A549 (cell line): ENCODE measurements at regions not wholly inside any gene's neighbourhood (a gene's known extent, or its start where the extent isn't known, plus 50 kb on each side); places are given as distances from the start of the nearest gene placed in this dataset.

ENCODE experiments used
- ATAC-seq, 2 experiments: fragments of 200-7000 bp in 1 of 2; fragments of >200 bp in 1 of 2; cut with Nextera tagmentation in 1 of 2; cut with Tn5 transposase in 1 of 2; 3 replicates each; pipeline versions ENCODE4 v1.8.0 to v1.9.1; 2018 to 2020; ENCODE audit warnings: mild to moderate bottlenecking in 1 of 2, moderate library complexity in 1 of 2
- CTCF ChIA-PET: fragments of 300-600 bp; sonication (Branson Sonifier 250); formaldehyde crosslinking; extraction: SDS; loops from one replicate; lab custom pipeline; 2021; ENCODE audit warnings: antibody characterized with exemption, inconsistent platforms; lab: Yijun Ruan, JAX
- POLR2A ChIA-PET: fragments of 350-600 bp; formaldehyde crosslinking; extraction: SDS; loops from one replicate; lab custom pipeline; 2021; ENCODE audit warnings: antibody characterized with exemption, inconsistent platforms; lab: Yijun Ruan, JAX
- DNase-seq, 2 experiments: peaks; one replicate each; pipeline versions ENCODE4 v3.0.0 to v3.0.0-alpha.2; 2011 to 2016; ENCODE audit warnings: low read depth in 1 of 2, low spot score in 1 of 2
- FAIRE-seq: peaks from 2 replicates; lab custom pipeline; 2011; peaks lifted over from hg19 to GRCh38; lab: Jason Lieb, UNC
- H3K27ac ChIP-seq, 2 experiments: fragments of >200 bp; sonication (Bioruptor Twin); formaldehyde crosslinking; 3 replicates each; pipeline ENCODE4 v1.5.1; 2016 to 2017
- H3K4me1 ChIP-seq: fragments of >200 bp; sonication (Bioruptor Twin); formaldehyde crosslinking; 3 replicates; pipeline ENCODE4 v1.6.1; 2016
- H3K4me2 ChIP-seq: fragments of >200 bp; sonication (Bioruptor Twin); formaldehyde crosslinking; 3 replicates; pipeline ENCODE4 v1.6.1; 2016
- H3K4me3 ChIP-seq: fragments of >200 bp; sonication (Bioruptor Twin); formaldehyde crosslinking; 3 replicates; pipeline ENCODE4 v1.5.1; 2016
- H3K9me3 ChIP-seq: fragments of >200 bp; sonication (Bioruptor Twin); formaldehyde crosslinking; 3 replicates; pipeline ENCODE4 v1.6.1; 2016
- BCL3 ChIP-seq: fragments of >200 bp; sonication (Bioruptor Twin); formaldehyde crosslinking; IDR thresholded peaks from 3 replicates; pipeline ENCODE4 v1.6.1; 2016
- CBX8 ChIP-seq: fragments of 200-600 bp; sonication (generic); IDR thresholded peaks from 2 replicates; pipeline ENCODE4 v1.6.1; 2016
- CEBPB ChIP-seq, 2 experiments: fragments of >200 bp in 1 of 2; sonication (Bioruptor Twin) in 1 of 2; formaldehyde crosslinking in 1 of 2; IDR thresholded peaks; 2 replicates each; pipeline ENCODE4 v1.6.1; 2012 to 2016
- CTCF ChIP-seq: fragments of >200 bp; sonication (Bioruptor Twin); formaldehyde crosslinking; IDR thresholded peaks from 3 replicates; pipeline ENCODE4 v1.5.1; 2016
- ESRRA ChIP-seq: fragments of 150-350 bp; IDR thresholded peaks from 2 replicates; pipeline ENCODE4 v1.6.1; 2014; ENCODE audit warnings: mild to moderate bottlenecking, low read length, borderline replicate concordance
- FOXS1 ChIP-seq: fragments of 250-450 bp; sonication (Bioruptor Pico); IDR thresholded peaks from 2 replicates; pipeline ENCODE4 v1.5.0; 2020; ENCODE audit warnings: mild to moderate bottlenecking, moderate library complexity
- HDAC2 ChIP-seq: fragments of 200-600 bp; sonication (generic); IDR thresholded peaks from 2 replicates; pipeline ENCODE4 v1.6.1; 2016
- HES2 ChIP-seq: fragments of >200 bp; sonication (Bioruptor Twin); formaldehyde crosslinking; IDR thresholded peaks from 2 replicates; pipeline ENCODE4 v1.6.1; 2016
- HMGXB4 ChIP-seq: fragments of 250-450 bp; sonication (Bioruptor Pico); IDR thresholded peaks from 2 replicates; pipeline ENCODE4 v1.5.0; 2021; ENCODE audit warnings: mild to moderate bottlenecking, moderate library complexity, borderline replicate concordance
- HOXA7 ChIP-seq: fragments of 250-450 bp; sonication (Bioruptor Pico); IDR thresholded peaks from 2 replicates; pipeline ENCODE4 v1.5.0; 2020; ENCODE audit warnings: mild to moderate bottlenecking, moderate library complexity
- HOXB13 ChIP-seq: fragments of 250-450 bp; sonication (Bioruptor Pico); IDR thresholded peaks from 2 replicates; pipeline ENCODE4 v1.5.0; 2020; ENCODE audit warnings: low read depth, mild to moderate bottlenecking, moderate library complexity
- JUNB ChIP-seq: fragments of >200 bp; sonication (Bioruptor Twin); formaldehyde crosslinking; IDR thresholded peaks from 2 replicates; pipeline ENCODE4 v1.6.1; 2016
- KDM1A ChIP-seq: fragments of 200-600 bp; sonication (generic); IDR thresholded peaks from 2 replicates; pipeline ENCODE4 v1.6.1; 2016; ENCODE audit warnings: low read depth, mild to moderate bottlenecking
- MAFK ChIP-seq: fragments of 450-650 bp; IDR thresholded peaks from 2 replicates; pipeline ENCODE4 v1.6.1; 2014; ENCODE audit not compliant: partially characterized antibody
- MAX ChIP-seq: IDR thresholded peaks from 2 replicates; pipeline ENCODE4 v1.6.1; 2012
- NPAS2 ChIP-seq: fragments of 250-450 bp; sonication (Bioruptor Pico); IDR thresholded peaks from 2 replicates; pipeline ENCODE4 v1.8.0; 2022; ENCODE audit warnings: mild to moderate bottlenecking, moderate library complexity, borderline replicate concordance
- NR3C1 ChIP-seq: fragments of >200 bp; sonication (Bioruptor Twin); formaldehyde crosslinking; IDR thresholded peaks from 3 replicates; pipeline ENCODE4 v1.6.1; 2017
- POLR2A ChIP-seq: IDR thresholded peaks from 2 replicates; pipeline ENCODE4 v1.6.1; 2012; ENCODE audit warnings: mild to moderate bottlenecking, low read length
- RCOR1 ChIP-seq: fragments of 150-350 bp; IDR thresholded peaks from 2 replicates; pipeline ENCODE4 v1.6.1; 2014; ENCODE audit warnings: antibody characterized with exemption, low read length, low read depth
- RNF2 ChIP-seq: fragments of 200-600 bp; sonication (generic); IDR thresholded peaks from 2 replicates; pipeline ENCODE4 v1.6.1; 2016; ENCODE audit warnings: low read depth, mild to moderate bottlenecking, antibody characterized with exemption, moderate library complexity, borderline replicate concordance
- TP53 ChIP-seq: fragments of 250-450 bp; sonication (Bioruptor Pico); IDR thresholded peaks from 2 replicates; pipeline ENCODE4 v1.5.0; 2021; ENCODE audit warnings: mild to moderate bottlenecking, moderate library complexity
- ZFP36 ChIP-seq: fragments of 450-650 bp; IDR thresholded peaks from 2 replicates; pipeline ENCODE4 v1.6.1; 2014; ENCODE audit warnings: borderline replicate concordance; ENCODE audit not compliant: partially characterized antibody
- ZSCAN20 ChIP-seq: fragments of 250-450 bp; sonication (Bioruptor Pico); IDR thresholded peaks from 2 replicates; pipeline ENCODE4 v1.8.0; 2022; ENCODE audit warnings: mild to moderate bottlenecking, moderate library complexity
- WGBS: methylation state at CpG from one replicate; pipeline ENCODE4 v1.1.6; 2017; ENCODE audit errors: missing lambda C conversion rate; 5-methylcytosine and 5-hydroxymethylcytosine counted together

GRCh38 chr13:65292488-65292901 lies 1937.6 kb downstream of the PCDH9 start:
- 39% methylated on average over 2 of the region's 2 CpGs for WGBS
- DNase-seq (peak in 1 of 2 experiments; percentile 29), FAIRE-seq (no peak), ATAC-seq (peak in 1 of 2 experiments; percentile 77; a peak in 4 of 6 replicates)
- no peak overlapping the region for H3K27ac ChIP-seq
- CTCF ChIA-PET, result no interaction called here
- no peak overlapping the region for H3K4me3 ChIP-seq
- TF ChIP-seq MAFK (no peak), ZSCAN20 (CRISPR knock-in tag) (no peak), HES2 (no peak), BCL3 (no peak), HOXA7 (CRISPR knock-in tag) (no peak), ZFP36 (no peak), RCOR1 (no peak), NR3C1 (no peak), NPAS2 (CRISPR knock-in tag) (no peak), CEBPB (IDR thresholded peaks at IDR 0.05) (no peak), KDM1A (no peak), HMGXB4 (CRISPR knock-in tag) (no peak), ESRRA (no peak), TP53 (CRISPR knock-in tag) (no peak)
- H3K4me1 ChIP-seq, result no peaks in the 10 kb centered on the region
- H3K9me3 ChIP-seq, result no peaks in the 10 kb centered on the region
- POLR2A ChIA-PET, result no interaction called here
- H3K4me2 ChIP-seq, result no peak overlapping the region

GRCh38 chr13:65287405-65287804 lies 1942.7 kb downstream of the PCDH9 start:
- CTCF ChIA-PET, result no interaction called here
- no peak for FAIRE-seq
- POLR2A ChIA-PET, result no interaction called here

More at GRCh38 chr13:65287405-65287804, 1942.7 kb downstream of the PCDH9 start:
- H3K4me1 ChIP-seq, result no peaks in the 10 kb centered on the region
- 73% methylated on average over 1 of the region's 1 CpG for WGBS
- no peak overlapping the region for H3K4me3 ChIP-seq
- no peak overlapping the region for H3K27ac ChIP-seq
- no peak overlapping the region for H3K4me2 ChIP-seq
- ATAC-seq, result no peak
- DNase-seq, result no peak
- no peaks in the 10 kb centered on the region for H3K9me3 ChIP-seq
- TF ChIP-seq POLR2A (no peak), HDAC2 (no peak), CBX8 (no peak), RNF2 (no peak), HOXA7 (CRISPR knock-in tag) (no peak), CTCF (no peak), MAX (no peak), HOXB13 (CRISPR knock-in tag) (no peak), JUNB (no peak), FOXS1 (no peak)
- TF ChIP-seq, all 56 proteins: peak for 0
